ENCODE measurements at regions not wholly inside any gene's neighbourhood (a gene's known extent, or its start where the extent isn't known, plus 50 kb on each side); places are given as distances from the start of the nearest gene placed in this dataset.
A peak's percentile ranks its signal among the peaks of the same experiment; 100 is the strongest.
"Not testable (repeated sequence)": the region's sequence is repeated elsewhere in the genome, so short reads cannot be mapped to it uniquely, and the experiment has no call there.

- DNase-seq: no peak
Measured at GRCh38 chr22:45061332-45061731, 51.5 kb upstream of the PHF21B start.

- peak; percentile 50 for DNase-seq
Measured at GRCh38 chr22:45064313-45065278, 54.8 kb upstream of the PHF21B start.

DNA sequence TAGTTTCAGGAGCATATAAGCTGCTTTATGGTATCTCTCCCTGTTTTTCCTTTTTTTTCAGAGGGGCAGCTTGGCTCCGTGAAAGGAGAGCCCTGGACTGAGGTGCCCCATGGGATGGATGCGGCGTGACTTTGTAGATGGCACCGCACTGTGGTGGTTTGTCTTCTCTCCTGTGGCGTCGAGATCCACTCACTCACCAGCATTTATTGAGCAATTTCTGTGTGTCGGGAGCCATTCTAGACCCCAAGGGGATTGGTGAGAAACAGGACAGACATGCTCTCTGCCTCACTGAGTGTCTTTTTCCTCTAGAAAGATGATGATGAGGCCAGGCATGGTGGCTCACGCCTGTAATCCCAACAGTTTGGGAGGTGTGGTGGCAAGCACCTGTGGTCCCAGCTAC is 55.9 kb upstream of the PHF21B start:
- DNase-seq: no peak

DNA sequence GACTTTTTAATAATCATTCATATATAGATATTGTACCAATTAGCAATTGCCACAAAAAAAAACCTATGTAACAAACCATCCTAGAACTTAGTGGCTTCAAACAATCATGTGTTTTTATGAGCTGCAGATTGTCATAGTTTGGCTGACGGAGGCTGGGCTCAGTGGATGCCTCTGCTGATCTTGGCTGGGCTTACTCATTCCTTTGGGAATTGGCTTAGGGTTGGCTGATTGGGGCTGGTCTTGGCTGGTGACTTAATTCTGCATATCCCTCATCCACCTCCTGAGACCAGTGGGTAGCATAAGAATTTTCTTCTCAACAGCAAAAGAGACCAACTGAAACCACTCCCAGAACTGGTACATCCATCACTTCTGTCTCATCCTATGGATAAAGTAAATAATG is 57.9 kb upstream of the PHF21B start:
- no peak for DNase-seq

DNA sequence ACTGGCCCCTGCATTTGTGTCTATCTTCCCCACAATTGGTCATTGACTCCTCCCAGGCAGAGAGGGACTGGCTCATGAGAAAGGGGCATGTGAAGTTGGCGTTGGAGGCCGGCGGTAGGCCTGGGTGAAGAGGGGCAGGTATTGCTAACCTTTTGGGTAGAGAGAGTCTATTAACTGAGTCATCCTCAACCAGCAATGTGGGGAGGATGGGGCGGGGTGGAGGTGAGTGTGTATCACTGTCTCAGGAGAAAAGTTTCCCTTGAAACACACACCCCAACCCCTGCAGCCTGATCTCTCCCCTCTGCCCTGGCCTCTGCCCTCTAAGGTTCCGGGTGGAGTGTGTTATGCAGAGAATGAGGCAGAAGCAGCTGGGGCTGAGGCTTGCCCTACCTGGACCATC is 60.1 kb upstream of the PHF21B start:
- DNase-seq: peak; percentile 7

DNA sequence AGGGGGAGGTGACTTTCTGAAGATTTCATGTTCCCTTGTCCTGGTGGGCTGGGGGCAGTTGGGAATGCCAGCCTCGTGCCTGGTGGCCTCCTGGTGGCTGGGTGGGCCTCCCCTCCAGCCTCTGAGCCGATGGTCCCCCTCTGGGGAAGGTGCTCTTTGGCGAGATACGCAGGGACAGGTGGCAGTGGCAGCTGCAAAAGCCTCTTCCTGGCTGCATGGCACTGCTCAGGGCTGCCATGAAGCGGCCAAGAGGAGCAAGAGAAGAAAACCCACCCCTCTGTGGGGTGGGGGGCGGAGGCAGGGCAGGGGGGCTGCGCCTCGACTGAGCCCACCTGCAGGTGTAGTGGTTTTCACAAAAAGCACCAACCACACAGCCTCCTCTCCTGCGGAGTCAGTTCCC is 61.8 kb upstream of the PHF21B start:
- DNase-seq: no peak

DNA sequence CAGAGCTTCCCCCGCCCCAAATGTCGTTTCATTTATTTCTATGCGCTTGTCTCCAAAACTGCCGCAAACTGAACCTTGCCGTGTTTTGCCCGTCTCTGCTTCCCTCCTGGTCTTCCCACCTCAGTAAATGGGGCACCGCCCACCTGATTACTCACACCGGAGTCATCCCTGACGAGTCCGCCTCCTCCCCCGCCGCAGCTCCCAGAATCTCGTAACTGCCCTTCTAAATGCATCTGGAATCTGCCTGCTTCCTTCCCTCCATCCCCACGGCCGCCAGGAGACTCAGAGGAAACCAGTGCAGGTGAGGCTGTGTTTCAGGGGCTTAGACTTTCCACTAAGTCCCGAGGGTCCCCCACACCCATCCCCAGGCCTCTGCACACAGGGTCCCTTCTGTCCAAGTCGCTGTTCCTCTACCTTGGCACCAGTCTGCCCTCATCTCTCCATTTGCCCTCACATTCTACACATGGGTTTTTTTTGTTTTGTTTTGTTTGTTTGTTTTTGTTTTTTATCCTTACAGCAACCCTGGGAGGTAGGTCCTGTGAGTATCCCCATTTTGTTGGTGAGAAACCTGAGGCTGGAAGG is 62.6 kb upstream of the PHF21B start:
- DNase-seq: no peak

DNA sequence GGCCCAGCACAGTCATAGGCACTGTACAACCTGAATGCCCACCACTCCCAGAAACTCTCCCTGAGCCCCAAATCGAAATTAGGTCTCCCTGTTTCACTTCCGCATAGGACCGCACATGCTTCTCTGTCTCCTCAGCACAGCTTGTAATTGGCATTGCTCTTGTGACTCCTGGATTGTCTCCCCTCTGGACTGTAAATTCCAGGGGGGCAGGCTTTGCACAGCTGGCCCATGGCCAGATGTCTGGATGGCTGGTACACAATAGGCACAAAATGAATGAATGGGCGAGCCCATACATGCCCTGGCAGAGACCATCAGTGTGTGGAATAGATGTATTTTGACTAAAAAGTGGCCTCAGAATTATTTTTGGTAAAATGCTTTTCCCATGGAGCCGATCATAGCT is 63.3 kb upstream of the PHF21B start:
- DNase-seq: no peak

DNA sequence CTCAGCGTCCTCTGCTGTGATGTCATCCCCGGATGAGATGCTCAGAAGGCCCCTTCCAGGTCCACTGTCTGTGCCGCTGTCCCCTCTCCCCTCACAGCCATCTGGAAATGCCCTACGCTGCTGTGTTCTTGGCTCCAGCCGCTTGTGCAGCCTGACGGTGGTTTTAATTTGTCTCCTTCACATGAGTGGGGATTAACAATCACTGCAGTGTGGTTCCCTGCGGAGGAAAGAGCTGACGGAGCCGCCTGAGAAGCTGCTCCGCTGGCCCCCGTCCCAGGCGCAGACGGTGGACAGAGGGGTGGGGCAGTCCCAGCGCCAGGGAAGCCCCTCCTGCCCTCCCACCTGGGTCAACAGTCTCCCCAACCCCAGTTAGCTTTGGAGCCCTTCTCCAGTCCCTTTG is 67.5 kb upstream of the PHF21B start:
- DNase-seq: no peak

GRCh38 chr22:45077826-45078334 is 68.1 kb upstream of the PHF21B start:
- DNase-seq: no peak

DNA sequence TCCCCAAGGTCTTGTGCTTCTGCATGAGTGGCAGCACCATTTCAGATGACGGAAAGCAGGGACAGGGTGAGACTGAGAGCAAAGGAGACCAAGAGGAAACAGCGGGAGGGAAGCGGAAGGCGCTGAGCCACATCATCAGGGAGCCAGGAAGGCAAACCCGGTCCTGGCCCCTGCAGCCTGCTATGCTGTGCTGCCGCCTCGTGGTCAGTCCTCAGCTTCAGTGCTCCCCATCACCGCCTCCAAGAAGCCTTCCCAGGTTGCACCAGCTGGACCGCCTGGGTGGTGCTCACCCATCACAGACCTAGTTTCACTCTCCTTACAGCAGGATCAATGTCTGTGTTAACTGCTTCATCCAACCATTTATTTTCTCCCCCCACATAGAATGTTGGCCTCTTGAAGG is 73.0 kb upstream of the PHF21B start:
- peak; percentile 35 for DNase-seq

DNA sequence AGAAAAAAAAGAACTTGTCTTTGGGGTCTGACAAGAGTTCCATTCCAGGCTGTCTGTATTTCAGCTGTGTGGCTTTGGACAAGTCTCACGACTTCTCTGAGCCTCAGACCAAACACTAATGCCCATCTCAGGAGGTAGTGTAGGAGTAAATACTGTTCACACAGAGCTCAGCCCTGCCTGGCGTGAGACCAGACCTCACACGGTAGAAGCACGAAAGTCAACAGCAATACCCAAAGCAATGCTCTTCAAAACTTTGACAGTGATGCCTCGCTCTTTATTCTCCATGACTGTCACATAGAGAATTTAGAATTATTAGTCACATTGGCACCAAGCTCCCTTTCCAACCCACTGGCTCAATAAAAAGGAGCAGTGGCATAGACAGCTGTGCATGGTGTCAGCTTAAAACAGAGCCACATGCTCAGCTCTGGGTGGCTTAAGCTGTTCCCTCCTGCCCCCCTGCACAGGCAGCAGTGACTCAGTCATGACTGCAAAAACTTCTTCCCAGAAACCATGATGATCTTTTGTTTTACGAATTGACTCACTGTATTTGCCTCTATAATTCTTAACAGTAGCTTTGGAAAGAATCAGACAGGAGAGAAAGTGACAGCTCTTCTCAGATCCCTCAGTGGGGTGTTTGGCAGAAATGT is 74.0 kb upstream of the PHF21B start:
- peak; percentile 54 for DNase-seq

DNA sequence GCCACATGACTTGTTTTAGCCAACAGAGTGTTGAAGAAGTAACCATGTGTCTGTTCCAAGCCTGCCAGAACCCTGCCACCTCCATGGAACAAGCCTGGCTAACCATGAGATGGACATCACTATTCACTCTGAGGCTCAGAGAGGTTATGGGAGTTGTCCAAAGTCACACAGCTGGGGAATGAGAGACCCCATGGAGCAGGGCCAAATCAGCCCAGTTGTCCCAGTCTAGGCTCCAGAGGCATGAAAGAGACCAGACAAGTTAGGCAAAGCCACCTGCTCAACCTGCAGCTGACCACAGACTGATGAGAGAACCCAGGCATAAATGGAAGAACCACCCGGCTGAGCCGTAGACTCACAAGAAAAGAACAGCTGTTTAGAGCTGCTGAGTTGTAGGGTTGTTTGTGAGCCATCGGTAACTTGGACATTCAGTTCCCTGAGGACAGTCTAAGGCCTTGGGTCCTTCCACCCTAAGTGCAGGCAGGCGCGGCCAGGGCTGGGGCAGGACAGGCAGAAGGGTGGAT is 74.7 kb upstream of the PHF21B start:
- DNase-seq: no peak

- DNase-seq: no peak
Measured at GRCh38 chr22:45087802-45088201, 75.9 kb upstream of the NUP50 start.

- DNase-seq: no peak
Measured at GRCh38 chr22:45088576-45088975, 75.1 kb upstream of the NUP50 start.

DNA sequence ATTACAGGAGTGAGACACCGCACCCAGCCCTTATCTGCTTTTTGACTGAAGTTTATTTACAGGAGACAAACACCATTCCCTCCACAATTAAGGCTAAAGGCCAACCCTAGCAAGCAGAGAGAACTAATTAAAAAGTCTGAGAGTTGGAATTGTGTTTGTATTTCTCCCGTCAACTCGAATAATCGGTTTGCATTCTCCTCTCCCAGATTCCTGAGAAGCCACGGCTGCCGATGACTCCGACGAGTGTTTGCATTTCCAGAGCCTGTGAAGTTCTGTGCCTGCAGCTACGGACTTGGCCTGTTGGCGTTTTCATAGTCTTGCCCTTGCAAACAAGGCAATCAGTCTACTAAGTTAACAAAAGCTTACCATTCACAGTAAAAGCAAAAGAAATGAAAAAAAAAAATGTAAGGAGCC is 73.2 kb upstream of the NUP50 start:
- DNase-seq: no peak

- DNase-seq: no peak
Measured at GRCh38 chr22:45091254-45091854, 72.4 kb upstream of the NUP50 start.

DNA sequence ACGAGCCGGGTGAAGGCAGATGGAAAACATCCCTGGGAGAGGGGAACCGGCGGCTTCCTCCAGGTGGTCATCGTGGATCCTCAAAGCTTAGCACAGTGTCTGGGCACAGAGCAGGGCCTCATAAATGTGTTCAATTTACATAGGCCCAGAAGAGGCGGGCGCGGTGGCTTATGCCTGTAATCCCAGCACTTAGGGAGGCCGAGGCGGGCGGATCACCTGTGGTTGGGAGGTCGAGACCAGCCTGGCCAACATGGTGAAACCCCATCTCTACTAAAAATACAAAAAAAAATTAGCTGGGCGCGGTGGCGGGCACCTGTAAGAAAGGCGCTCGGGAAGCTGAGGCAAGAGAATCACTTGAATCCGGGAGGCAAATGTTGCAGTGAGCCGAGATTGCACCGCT is 71.8 kb upstream of the NUP50 start:
- not testable (repeated sequence) for DNase-seq

- DNase-seq: no peak
Measured at GRCh38 chr22:45092644-45093043, 71.1 kb upstream of the NUP50 start.

GRCh38 chr22:45093609-45094008 is 70.1 kb upstream of the NUP50 start:
- DNase-seq: no peak

- DNase-seq: no peak
Measured at GRCh38 chr22:45094081-45094720, 69.5 kb upstream of the NUP50 start.

- no peak for DNase-seq
Measured at GRCh38 chr22:45094825-45095224, 68.9 kb upstream of the NUP50 start.

Measured in activated CD4-positive, alpha-beta T cell treated with anti-CD3 and anti-CD28 coated beads, Interleukin-2, Interleukin-6, amounts not matched to agents 100 ng/mL and 50 ng/mL, durations not matched to agents 16 hours and 8 hours (primary cell).